ENCODE measurements at regions not wholly inside any gene's neighbourhood (a gene's known extent, or its start where the extent isn't known, plus 50 kb on each side); places are given as distances from the start of the nearest gene placed in this dataset.
A peak's percentile ranks its signal among the peaks of the same experiment; 100 is the strongest.

- ATAC-seq (no peak), DNase-seq (no peak)
Observed at GRCh38 chr5:103847060-103847459, 284.5 kb upstream of the NUDT12 start.

- no peak for ATAC-seq
- no peak for DNase-seq
Observed at GRCh38 chr5:103842936-103843335, 280.3 kb upstream of the NUDT12 start.

GRCh38 chr5:103840600-103840999 is 278.0 kb upstream of the NUDT12 start:
- DNase-seq (no peak), ATAC-seq (no peak)

GRCh38 chr5:103834216-103834615 is 271.6 kb upstream of the NUDT12 start:
- ATAC-seq (no peak), DNase-seq (no peak)

- ATAC-seq = no peak
- DNase-seq = no peak
Observed at GRCh38 chr5:103829585-103829984, 267.0 kb upstream of the NUDT12 start.

- ATAC-seq (no peak), DNase-seq (no peak)
Observed at GRCh38 chr5:103827976-103828375, 265.4 kb upstream of the NUDT12 start.

- no peak for ATAC-seq
- no peak for DNase-seq
Observed at GRCh38 chr5:103821361-103821760, 258.8 kb upstream of the NUDT12 start.

GRCh38 chr5:103808464-103809106 is 246.0 kb upstream of the NUDT12 start:
- no peak for DNase-seq

GRCh38 chr5:103804711-103805110 is 242.1 kb upstream of the NUDT12 start:
- DNase-seq (no peak), ATAC-seq (no peak)

More at GRCh38 chr5:103808464-103809106, 246.0 kb upstream of the NUDT12 start:
- no peak for ATAC-seq

- ATAC-seq = no peak
- no peak for DNase-seq
Observed at GRCh38 chr5:103801681-103802080, 239.1 kb upstream of the NUDT12 start.

GRCh38 chr5:103800741-103801495 is 238.3 kb upstream of the NUDT12 start:
- DNase-seq (no peak), ATAC-seq (no peak)

GRCh38 chr5:103793595-103794182 is 231.1 kb upstream of the NUDT12 start:
- ATAC-seq (no peak), DNase-seq (no peak)

- ATAC-seq = no peak
- no peak for DNase-seq
Observed at GRCh38 chr5:103785569-103785968, 223.0 kb upstream of the NUDT12 start.

GRCh38 chr5:103783669-103784068 is 221.1 kb upstream of the NUDT12 start:
- DNase-seq = no peak
- ATAC-seq = no peak

- DNase-seq (no peak), ATAC-seq (no peak)
Observed at GRCh38 chr5:103780794-103781193, 218.2 kb upstream of the NUDT12 start.

GRCh38 chr5:103774721-103775120 is 212.1 kb upstream of the NUDT12 start:
- no peak for DNase-seq
- no peak for ATAC-seq

- DNase-seq (no peak), ATAC-seq (no peak)
Observed at GRCh38 chr5:103772248-103772647, 209.7 kb upstream of the NUDT12 start.

GRCh38 chr5:103764403-103764802 is 201.8 kb upstream of the NUDT12 start:
- DNase-seq = no peak
- ATAC-seq = peak; percentile 6

GRCh38 chr5:103758996-103759395 is 196.4 kb upstream of the NUDT12 start:
- no peak for DNase-seq
- ATAC-seq = no peak

- no peak for ATAC-seq
- DNase-seq = no peak
Observed at GRCh38 chr5:103755974-103756373, 193.4 kb upstream of the NUDT12 start.

- no peak for ATAC-seq
- no peak for DNase-seq
Observed at GRCh38 chr5:103745353-103746065, 182.9 kb upstream of the NUDT12 start.

GRCh38 chr5:103744159-103744558 is 181.6 kb upstream of the NUDT12 start:
- no peak for ATAC-seq
- no peak for DNase-seq

- DNase-seq (no peak), ATAC-seq (no peak)
Observed at GRCh38 chr5:103743421-103743820, 180.8 kb upstream of the NUDT12 start.
